CD14-positive monocyte (primary cell): ENCODE measurements at regions not wholly inside any gene's neighbourhood (a gene's known extent, or its start where the extent isn't known, plus 50 kb on each side); places are given as distances from the start of the nearest gene placed in this dataset.
"Not testable (repeated sequence)": the region's sequence is repeated elsewhere in the genome, so short reads cannot be mapped to it uniquely, and the experiment has no call there.

Source experiments
- DNase-seq, 3 donors: peaks; one replicate each; pipeline ENCODE4 v3.0.0-alpha.2; 2011 to 2022
- H2AFZ ChIP-seq: 2 replicates; pipeline ENCODE4 v1.6.0; 2012; ENCODE audit warnings: mild to moderate bottlenecking, low read depth, low read length, inconsistent platforms; ENCODE audit not compliant: insufficient read depth, poor library complexity, severe bottlenecking
- H3K27ac ChIP-seq, 2 donors: 1 replicate in 1 of 2; 2 replicates in 1 of 2; pipeline ENCODE4 v1.5.1; 2012 to 2013; ENCODE audit warnings: low read length in 2 of 2, control low read depth in 1 of 2, inconsistent platforms in 1 of 2, low read depth in 1 of 2, mild to moderate bottlenecking in 1 of 2
- H3K27me3 ChIP-seq, 2 donors: one replicate each; pipeline versions ENCODE4 v1.6.0 to v1.6.1; 2011 to 2013; ENCODE audit warnings: low read length in 2 of 2; ENCODE audit not compliant: control insufficient read depth in 2 of 2, insufficient read depth in 2 of 2
- H3K36me3 ChIP-seq, 2 donors: replicated peaks in 1 of 2; 1 replicate in 1 of 2; 2 replicates in 1 of 2; pipeline versions ENCODE4 v1.5.1 to v1.6.1; 2012 to 2013; ENCODE audit warnings: low read length in 2 of 2, control low read depth in 1 of 2, inconsistent platforms in 1 of 2, mild to moderate bottlenecking in 1 of 2; ENCODE audit not compliant: insufficient read depth in 2 of 2, control insufficient read depth in 1 of 2
- H3K4me1 ChIP-seq, 2 donors: 1 replicate in 1 of 2; 2 replicates in 1 of 2; pipeline versions ENCODE4 v1.5.1 to v1.6.1; 2012 to 2013; ENCODE audit warnings: low read length in 2 of 2, control low read depth in 1 of 2, inconsistent platforms in 1 of 2, mild to moderate bottlenecking in 1 of 2, moderate library complexity in 1 of 2; ENCODE audit not compliant: insufficient read depth in 2 of 2, control insufficient read depth in 1 of 2
- H3K4me2 ChIP-seq: replicated peaks from 2 replicates; pipeline ENCODE3; 2012; ENCODE audit warnings: low read length, moderate library complexity, mild to moderate bottlenecking; ENCODE audit not compliant: poor library complexity, severe bottlenecking; ENCODE audit errors: extremely low read depth
- H3K4me3 ChIP-seq, 3 experiments: fragments of 200-600 bp in 1 of 3; sonication (generic) in 1 of 3; replicated peaks in 1 of 3; 1 replicate in 2 of 3; 2 replicates in 1 of 3; pipeline ENCODE4 v1.5.1; 2011 to 2013; ENCODE audit warnings: low read length in 3 of 3, mild to moderate bottlenecking in 3 of 3, control low read depth in 2 of 3, low read depth in 2 of 3, inconsistent platforms in 1 of 3, moderate library complexity in 1 of 3
- H3K79me2 ChIP-seq: 2 replicates; pipeline ENCODE4 v1.6.0; 2012; ENCODE audit warnings: mild to moderate bottlenecking, control low read depth, inconsistent platforms, low read length, moderate library complexity; ENCODE audit not compliant: insufficient read depth
- H3K9ac ChIP-seq: 2 replicates; pipeline ENCODE4 v1.6.0; 2017; ENCODE audit warnings: low read length, mild to moderate bottlenecking; ENCODE audit not compliant: insufficient read depth, poor library complexity, severe bottlenecking
- H3K9me3 ChIP-seq, 2 donors: replicated peaks in 1 of 2; 1 replicate in 1 of 2; 2 replicates in 1 of 2; pipeline versions ENCODE4 v1.5.1 to v1.6.1; 2012 to 2013; ENCODE audit warnings: low read length in 2 of 2, control low read depth in 1 of 2; ENCODE audit not compliant: control insufficient read depth in 1 of 2, insufficient read depth in 1 of 2
- H4K20me1 ChIP-seq: 2 replicates; pipeline ENCODE4 v1.6.0; 2012; ENCODE audit warnings: mild to moderate bottlenecking, low read length, control low read depth, moderate library complexity; ENCODE audit not compliant: insufficient read depth
- H3K27ac Mint-ChIP-seq, 7 donors: one replicate each; pipeline ENCODE4 v1.8.0; 2020; ENCODE audit warnings: mild to moderate bottlenecking in 7 of 7, mixed read lengths in 7 of 7, moderate library complexity in 6 of 7, inconsistent platforms in 2 of 7
- H3K27me3 Mint-ChIP-seq, 3 donors: one replicate each; pipeline ENCODE4 v1.8.0; 2021 to 2022; ENCODE audit warnings: low read depth in 3 of 3, mild to moderate bottlenecking in 3 of 3, mixed read lengths in 3 of 3, moderate library complexity in 3 of 3, inconsistent platforms in 1 of 3
- H3K36me3 Mint-ChIP-seq, 2 donors: one replicate each; pipeline ENCODE4 v1.8.0; 2020; ENCODE audit warnings: mixed read lengths in 2 of 2, inconsistent platforms in 1 of 2, mild to moderate bottlenecking in 1 of 2
- H3K4me1 Mint-ChIP-seq: one replicate; pipeline ENCODE4 v1.8.0; 2020; ENCODE audit warnings: mild to moderate bottlenecking, mixed read lengths
- H3K4me3 Mint-ChIP-seq, 2 donors: one replicate each; pipeline ENCODE4 v1.8.0; 2020; ENCODE audit warnings: mild to moderate bottlenecking in 2 of 2, mixed read lengths in 2 of 2, moderate library complexity in 1 of 2
- H3K9me3 Mint-ChIP-seq, 7 donors: one replicate each; pipeline ENCODE4 v1.8.0; 2020 to 2022; ENCODE audit warnings: mixed read lengths in 7 of 7, mild to moderate bottlenecking in 6 of 7, moderate library complexity in 6 of 7, inconsistent platforms in 2 of 7
- WGBS: methylation state at CpG from one replicate; pipeline ENCODE4 v1.1.5; 2013; ENCODE audit warnings: missing lambda C conversion rate; ENCODE audit not compliant: insufficient coverage; 5-methylcytosine and 5-hydroxymethylcytosine counted together
- intact Hi-C, 2 donors: fragments of 100-400 bp; cut with micrococcal nuclease; formaldehyde crosslinking; loops; one replicate each; pipeline versions ENCODE4 v1.15.0 to v1.15.1; 2023
- TF ChIP-seq, protein P1 (sequence below): fragments of 200-600 bp; IDR thresholded peaks from one replicate; pipeline ENCODE4 v1.8.0; 2022; ENCODE audit warnings: antibody characterized with exemption, mild to moderate bottlenecking

DNA sequence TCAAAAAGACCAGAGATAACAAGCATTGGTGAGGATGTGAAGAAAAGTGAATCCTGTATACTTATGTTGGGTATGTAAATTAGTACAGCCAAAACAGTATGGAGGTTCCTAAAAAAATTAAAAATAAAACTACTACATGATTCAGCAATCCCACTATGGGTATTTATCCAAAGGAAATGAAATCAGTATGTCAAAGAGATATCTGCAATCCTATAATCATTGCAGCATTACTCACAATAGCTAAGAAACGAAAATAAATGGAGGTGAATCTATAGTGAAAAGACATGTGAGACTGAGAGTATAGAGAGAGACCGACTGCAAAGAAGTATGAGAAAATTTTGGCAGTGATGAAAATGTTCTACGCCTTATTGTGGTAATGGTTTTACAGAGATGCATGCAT lies 139.2 kb upstream of the TMEM168 start:
- TF ChIP-seq, protein P1, sequence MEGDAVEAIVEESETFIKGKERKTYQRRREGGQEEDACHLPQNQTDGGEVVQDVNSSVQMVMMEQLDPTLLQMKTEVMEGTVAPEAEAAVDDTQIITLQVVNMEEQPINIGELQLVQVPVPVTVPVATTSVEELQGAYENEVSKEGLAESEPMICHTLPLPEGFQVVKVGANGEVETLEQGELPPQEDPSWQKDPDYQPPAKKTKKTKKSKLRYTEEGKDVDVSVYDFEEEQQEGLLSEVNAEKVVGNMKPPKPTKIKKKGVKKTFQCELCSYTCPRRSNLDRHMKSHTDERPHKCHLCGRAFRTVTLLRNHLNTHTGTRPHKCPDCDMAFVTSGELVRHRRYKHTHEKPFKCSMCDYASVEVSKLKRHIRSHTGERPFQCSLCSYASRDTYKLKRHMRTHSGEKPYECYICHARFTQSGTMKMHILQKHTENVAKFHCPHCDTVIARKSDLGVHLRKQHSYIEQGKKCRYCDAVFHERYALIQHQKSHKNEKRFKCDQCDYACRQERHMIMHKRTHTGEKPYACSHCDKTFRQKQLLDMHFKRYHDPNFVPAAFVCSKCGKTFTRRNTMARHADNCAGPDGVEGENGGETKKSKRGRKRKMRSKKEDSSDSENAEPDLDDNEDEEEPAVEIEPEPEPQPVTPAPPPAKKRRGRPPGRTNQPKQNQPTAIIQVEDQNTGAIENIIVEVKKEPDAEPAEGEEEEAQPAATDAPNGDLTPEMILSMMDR: no peak
- DNase-seq: no peak
- Mint-ChIP-seq H3K27me3 (no peaks in the 10 kb centered on the region), H3K4me3 (no peak overlapping the region), H3K27ac (no peak overlapping the region), H3K9me3 (peaks cover 0 to 2% (median 0%) of the 10 kb centered on the region in 7 donors), H3K4me1 (peaks cover 30% of the 10 kb centered on the region), H3K36me3 (peaks cover 4 to 6% of the 10 kb centered on the region in 2 donors)
- intact Hi-C loops: no loop called here
- H3K4me2 ChIP-seq: no peak overlapping the region
- no peak overlapping the region for H3K4me3 ChIP-seq
- H4K20me1 ChIP-seq: peaks cover 12% of the 10 kb centered on the region
- H3K9ac ChIP-seq: no peak overlapping the region
- peaks cover 17 to 30% of the 10 kb centered on the region in 2 donors for H3K4me1 ChIP-seq
- H3K27me3 ChIP-seq: no peaks in the 10 kb centered on the region
- H3K9me3 ChIP-seq: no peaks in the 10 kb centered on the region
- H3K79me2 ChIP-seq: peaks cover 69% of the 10 kb centered on the region
- no peak overlapping the region for H2AFZ ChIP-seq
- peaks cover 0 to 6% of the 10 kb centered on the region in 2 donors for H3K36me3 ChIP-seq
- no peak overlapping the region for H3K27ac ChIP-seq
- WGBS: no CpG with 5 or more reads among the region's 3 CpGs

DNA sequence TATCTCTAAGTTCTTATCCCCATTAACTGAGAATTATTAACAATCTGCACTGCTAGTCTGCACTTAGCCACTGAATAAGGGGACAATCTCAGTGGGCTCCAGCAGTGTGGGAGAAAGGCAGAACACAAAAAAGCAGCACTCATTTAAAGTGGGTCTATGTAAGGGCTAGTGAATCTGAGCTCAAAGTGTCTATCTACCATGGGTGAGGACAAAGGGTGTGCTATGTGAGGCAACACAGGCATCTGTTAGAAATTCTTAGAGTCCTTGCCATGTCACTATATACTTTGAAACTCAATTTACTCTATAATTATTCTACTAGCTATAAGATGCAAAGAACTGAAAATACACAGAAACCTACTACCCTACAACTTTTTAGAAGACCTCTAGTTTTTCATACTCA lies 135.8 kb upstream of the TMEM168 start:
- Histone ChIP-seq H3K27me3 (no peaks in the 10 kb centered on the region), H3K4me2 (no peak overlapping the region), H3K27ac (no peak overlapping the region), H3K79me2 (peaks cover 38% of the 10 kb centered on the region), H3K9ac (no peak overlapping the region), H3K36me3 (no peaks in the 10 kb centered on the region), H3K4me3 (no peak overlapping the region), H3K4me1 (peaks cover 8 to 19% of the 10 kb centered on the region in 2 donors), H4K20me1 (no peaks in the 10 kb centered on the region), H3K9me3 (peaks cover 0 to 5% of the 10 kb centered on the region in 2 donors), H2AFZ (no peak overlapping the region)
- peaks cover 1 to 12% of the 10 kb centered on the region in 2 donors for H3K36me3 Mint-ChIP-seq
- no peak overlapping the region for H3K27ac Mint-ChIP-seq
- intact Hi-C loops: no loop called here
- DNase-seq: no peak
- TF ChIP-seq, protein P1: no peak
- no peaks in the 10 kb centered on the region for H3K27me3 Mint-ChIP-seq
- H3K9me3 Mint-ChIP-seq: peaks cover 5 to 10% (median 8%) of the 10 kb centered on the region in 7 donors
- no peak overlapping the region for H3K4me3 Mint-ChIP-seq
- H3K4me1 Mint-ChIP-seq: peaks cover 15% of the 10 kb centered on the region

DNA sequence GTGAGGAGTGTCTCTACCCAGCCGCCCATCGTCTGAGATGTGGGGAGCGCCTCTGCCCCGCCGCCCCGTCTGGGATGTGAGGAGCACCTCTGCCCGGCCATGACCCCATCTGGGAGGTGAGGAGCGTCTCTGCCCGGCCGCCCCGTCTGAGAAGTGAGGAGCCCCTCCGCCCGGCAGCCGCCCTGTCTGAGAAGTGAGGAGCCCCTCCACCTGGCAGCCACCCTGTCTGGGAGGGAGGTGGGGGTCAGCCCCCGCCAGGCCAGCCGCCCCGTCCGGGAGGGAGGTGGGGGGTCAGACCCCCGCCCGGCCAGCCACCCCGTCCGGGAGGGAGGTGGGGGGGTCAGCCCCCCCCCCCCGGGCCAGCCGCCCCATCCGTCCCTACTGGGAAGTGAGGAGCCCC lies 132.4 kb upstream of the TMEM168 start:
- H3K36me3 ChIP-seq, H2AFZ ChIP-seq, H4K20me1 ChIP-seq, H3K4me1 ChIP-seq, H3K4me1 Mint-ChIP-seq, H3K4me3 ChIP-seq, H3K27ac Mint-ChIP-seq, H3K4me3 Mint-ChIP-seq, H3K27me3 ChIP-seq, H3K4me2 ChIP-seq, H3K79me2 ChIP-seq, H3K9me3 ChIP-seq, intact Hi-C loops, H3K27ac ChIP-seq, H3K9ac ChIP-seq, DNase-seq, H3K27me3 Mint-ChIP-seq: not testable (repeated sequence)
- Mint-ChIP-seq H3K36me3 (peaks cover 1 to 17% of the 10 kb centered on the region in 2 donors), H3K9me3 (peaks cover 7 to 13% (median 9%) of the 10 kb centered on the region in 7 donors)
- WGBS: 100% methylated on average over 9 of the region's 25 CpGs
